DMS53 treated with DMSO at 0.1 percent for 48 hours (cell line): ENCODE measurements at regions not wholly inside any gene's neighbourhood (a gene's known extent, or its start where the extent isn't known, plus 50 kb on each side); places are given as distances from the start of the nearest gene placed in this dataset.

ENCODE experiments used
- DNase-seq: peaks from one replicate; lab custom pipeline; 2025; ENCODE audit not compliant: unreplicated experiment; lab: John Stamatoyannopoulos, UW

GRCh38 chr2:204353823-204354222 lies 191.5 kb upstream of the PARD3B start:
- no peak for DNase-seq

- DNase-seq: no peak
These were observed 190.8 kb upstream of the PARD3B start for GRCh38 chr2:204354442-204354856.

GRCh38 chr2:204355688-204356087 lies 189.6 kb upstream of the PARD3B start:
- DNase-seq: no peak

GRCh38 chr2:204356151-204356641 lies 189.1 kb upstream of the PARD3B start:
- DNase-seq: no peak

GRCh38 chr2:204357286-204357685 lies 188.0 kb upstream of the PARD3B start:
- DNase-seq: no peak

GRCh38 chr2:204359076-204359475 lies 186.2 kb upstream of the PARD3B start:
- no peak for DNase-seq

GRCh38 chr2:204360218-204361007 lies 184.9 kb upstream of the PARD3B start:
- DNase-seq: peak; percentile 20

- no peak for DNase-seq
These were observed 183.5 kb upstream of the PARD3B start for GRCh38 chr2:204361738-204362137.

- DNase-seq: no peak
These were observed 182.7 kb upstream of the PARD3B start for GRCh38 chr2:204362581-204362980.

GRCh38 chr2:204363513-204363912 lies 181.8 kb upstream of the PARD3B start:
- DNase-seq: no peak

- no peak for DNase-seq
These were observed 180.3 kb upstream of the PARD3B start for GRCh38 chr2:204364860-204365535.

GRCh38 chr2:204365811-204366210 lies 179.5 kb upstream of the PARD3B start:
- DNase-seq: no peak

- no peak for DNase-seq
These were observed 177.8 kb upstream of the PARD3B start for GRCh38 chr2:204367466-204367865.

GRCh38 chr2:204370172-204370718 lies 175.0 kb upstream of the PARD3B start:
- DNase-seq: no peak

GRCh38 chr2:204373942-204374341 lies 171.3 kb upstream of the PARD3B start:
- DNase-seq: no peak

GRCh38 chr2:204380141-204380881 lies 165.0 kb upstream of the PARD3B start:
- no peak for DNase-seq

GRCh38 chr2:204386668-204387067 lies 158.6 kb upstream of the PARD3B start:
- DNase-seq: no peak

- no peak for DNase-seq
These were observed 156.2 kb upstream of the PARD3B start for GRCh38 chr2:204389120-204389519.

GRCh38 chr2:204389856-204390255 lies 155.4 kb upstream of the PARD3B start:
- DNase-seq: no peak

GRCh38 chr2:204395539-204395938 lies 149.7 kb upstream of the PARD3B start:
- no peak for DNase-seq

GRCh38 chr2:204401114-204401513 lies 144.2 kb upstream of the PARD3B start:
- DNase-seq: no peak
